Epithelial cell of prostate (primary cell): ENCODE measurements at regions not wholly inside any gene's neighbourhood (a gene's known extent, or its start where the extent isn't known, plus 50 kb on each side); places are given as distances from the start of the nearest gene placed in this dataset.

Source experiments
- DNase-seq: peaks from one replicate; pipeline ENCODE4 v3.0.0-alpha.2; 2011; ENCODE audit warnings: low read depth, low spot score
- H3K27ac ChIP-seq: fragments of 450-650 bp; 2 replicates; pipeline ENCODE4 v1.5.1; 2017; ENCODE audit warnings: mild to moderate bottlenecking

GRCh38 chr22:19574247-19574646 is 50.0 kb upstream of the CLDN5 start:
- no peak overlapping the region for H3K27ac ChIP-seq
- no peak for DNase-seq

DNA sequence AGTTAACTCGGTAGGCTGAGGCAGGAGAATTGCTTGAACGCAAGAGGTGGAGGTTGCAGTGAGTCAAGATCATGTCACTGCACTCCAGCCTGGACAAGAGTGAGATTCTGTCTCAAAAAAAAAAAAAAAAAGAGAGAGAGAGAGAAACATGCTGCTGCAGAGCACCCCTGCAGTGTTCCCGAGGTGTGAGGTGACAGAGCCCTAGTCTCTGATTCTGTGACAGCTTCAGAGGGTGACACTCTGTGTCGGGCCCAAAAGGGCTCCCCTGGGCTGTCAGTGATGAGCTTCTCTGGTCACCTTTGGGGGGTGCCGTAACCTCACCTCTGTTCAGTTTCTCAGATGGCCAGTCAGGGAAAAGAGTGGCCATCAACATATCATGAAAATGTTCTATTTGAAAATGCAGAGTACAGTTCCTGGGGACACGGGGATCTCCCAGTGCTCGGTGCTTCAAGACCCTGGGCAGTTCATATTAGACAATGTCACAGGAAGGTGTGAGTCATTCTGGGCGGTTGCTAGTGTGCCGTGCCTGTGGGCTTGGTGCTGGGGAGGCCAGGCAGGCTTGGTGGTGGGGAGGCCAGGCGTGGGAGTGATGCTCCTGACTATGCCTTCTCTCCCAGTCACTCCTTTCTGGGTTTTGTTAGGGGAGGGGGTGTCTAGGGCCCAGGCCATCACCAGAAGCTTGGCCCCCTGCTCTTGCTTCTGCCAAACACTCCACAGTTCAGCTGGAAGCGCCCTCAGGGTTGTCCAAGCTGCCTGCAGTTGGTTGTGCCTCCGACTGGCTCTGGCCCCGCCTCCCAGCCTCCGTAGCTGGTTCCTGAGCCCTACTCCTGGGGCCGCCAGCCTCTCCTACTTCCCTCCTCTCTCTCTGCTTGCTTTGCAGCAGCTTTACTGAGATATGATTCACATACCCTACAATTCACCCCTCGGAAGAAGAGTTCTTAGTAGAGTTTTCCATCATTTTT is 52.5 kb upstream of the CLDN5 start:
- DNase-seq: no peak
- H3K27ac ChIP-seq: peak overlapping the region; percentile 85

DNA sequence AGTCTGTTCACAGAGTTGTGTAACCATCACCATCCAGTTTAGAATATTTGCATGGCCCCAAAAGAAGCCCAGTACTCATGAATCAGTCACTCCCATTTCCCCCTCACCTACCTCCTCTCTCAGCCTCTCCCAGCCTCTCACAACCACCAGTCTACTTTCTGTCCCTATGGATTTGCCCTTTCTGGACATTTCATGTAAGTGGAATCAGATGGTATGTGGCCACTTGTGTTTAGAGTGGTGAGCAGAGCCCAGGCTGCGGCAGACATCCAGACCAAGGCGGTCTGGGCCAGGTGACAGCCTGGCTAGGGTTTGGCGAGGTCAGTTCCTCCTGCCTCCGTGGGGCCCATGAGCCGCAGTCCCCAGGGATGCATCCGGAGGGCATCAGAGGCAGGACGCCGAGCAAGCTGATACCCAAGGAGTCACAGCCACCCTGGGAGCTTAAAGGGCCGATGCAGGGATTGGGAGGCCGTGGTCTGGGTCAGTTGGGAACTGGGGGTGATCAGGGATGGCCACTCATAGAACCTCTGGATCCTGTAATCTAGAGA is 53.3 kb upstream of the CLDN5 start:
- DNase-seq: no peak
- H3K27ac ChIP-seq: peak overlapping the region; percentile 85

- no peak overlapping the region for H3K27ac ChIP-seq
- DNase-seq: no peak
Observed at GRCh38 chr22:19578180-19579004, 54.2 kb upstream of the CLDN5 start.

- H3K27ac ChIP-seq: no peak overlapping the region
- no peak for DNase-seq
Observed at GRCh38 chr22:19579115-19579811, 55.1 kb upstream of the CLDN5 start.

GRCh38 chr22:19579880-19580279 is 55.7 kb upstream of the CLDN5 start:
- H3K27ac ChIP-seq: no peak overlapping the region
- no peak for DNase-seq

DNA sequence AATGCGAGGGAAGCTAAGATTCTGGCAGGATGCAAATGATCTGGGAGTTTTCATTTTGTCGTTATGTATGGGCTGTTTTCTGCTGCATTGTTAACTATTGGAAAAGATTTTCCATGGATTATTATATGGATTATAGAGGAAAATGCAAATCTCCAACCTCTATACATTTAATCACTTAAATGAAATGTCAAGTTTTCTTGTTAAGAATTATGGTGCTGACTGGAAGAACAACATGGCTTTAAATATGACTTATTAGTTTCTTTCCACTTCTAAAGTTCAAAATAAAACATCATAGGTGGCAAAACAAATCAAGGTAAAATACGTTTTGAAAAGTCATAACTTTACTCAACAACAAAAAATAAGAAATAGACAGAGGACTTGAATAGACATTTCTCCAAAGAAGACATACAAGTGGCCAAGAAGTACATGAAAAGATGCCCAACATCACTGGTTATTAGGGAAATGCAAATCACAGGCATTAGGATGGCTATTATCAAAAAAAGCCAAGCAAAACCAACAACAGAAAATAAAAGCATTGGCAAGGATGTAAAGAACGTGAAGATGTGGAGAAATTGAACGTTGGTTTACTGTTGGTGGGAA is 56.2 kb upstream of the CLDN5 start:
- no peak overlapping the region for H3K27ac ChIP-seq
- no peak for DNase-seq

- no peak overlapping the region for H3K27ac ChIP-seq
Observed at GRCh38 chr22:19582033-19582693, 58.0 kb upstream of the CLDN5 start.

GRCh38 chr22:19586922-19587684 is 62.9 kb upstream of the CLDN5 start:
- DNase-seq: no peak
- H3K27ac ChIP-seq: no peak overlapping the region

More at GRCh38 chr22:19582033-19582693, 58.0 kb upstream of the CLDN5 start:
- DNase-seq: no peak

DNA sequence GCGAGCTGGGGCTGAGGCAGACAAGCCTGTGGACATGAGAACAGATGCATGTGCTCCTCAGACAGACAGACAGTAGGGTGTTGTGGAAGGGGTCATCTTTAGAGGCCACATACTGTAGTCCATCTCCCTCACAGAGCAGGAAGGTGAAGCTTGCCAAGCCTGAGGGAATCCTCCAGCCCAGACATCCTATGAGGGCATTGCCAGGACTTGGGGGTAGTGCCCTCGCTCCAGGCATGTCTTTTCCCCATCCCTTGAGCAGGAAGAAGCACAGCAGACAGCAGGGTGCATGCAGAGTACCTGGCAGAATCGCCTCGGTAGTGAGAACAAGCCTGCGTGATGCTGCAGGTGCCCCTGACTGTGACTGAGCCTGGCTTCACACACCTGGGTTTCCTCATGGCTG is 66.5 kb upstream of the CLDN5 start:
- H3K27ac ChIP-seq: no peak overlapping the region
- no peak for DNase-seq

DNA sequence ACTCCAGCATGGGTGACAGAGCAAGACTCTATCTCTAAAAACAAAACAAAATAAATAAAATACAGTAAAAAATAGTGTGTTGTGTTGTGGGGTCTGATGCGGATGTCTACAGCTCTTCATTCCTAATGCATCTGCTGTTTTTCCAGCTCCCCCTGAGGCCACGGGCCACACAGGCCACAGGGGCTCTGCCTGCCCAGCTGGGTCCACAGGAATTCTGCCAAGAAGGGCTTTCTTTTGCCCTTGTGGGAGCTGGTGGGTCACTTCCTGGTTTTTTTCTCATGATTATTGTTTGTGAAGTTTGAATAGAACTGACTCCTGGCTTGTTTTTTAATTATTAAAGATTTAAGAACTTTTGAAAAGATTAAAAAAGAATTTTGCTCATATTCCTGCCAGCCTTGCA is 67.4 kb upstream of the CLDN5 start:
- no peak for DNase-seq
- no peak overlapping the region for H3K27ac ChIP-seq

GRCh38 chr22:19592464-19592863 is 68.3 kb upstream of the CLDN5 start:
- H3K27ac ChIP-seq: no peak overlapping the region
- no peak for DNase-seq

DNA sequence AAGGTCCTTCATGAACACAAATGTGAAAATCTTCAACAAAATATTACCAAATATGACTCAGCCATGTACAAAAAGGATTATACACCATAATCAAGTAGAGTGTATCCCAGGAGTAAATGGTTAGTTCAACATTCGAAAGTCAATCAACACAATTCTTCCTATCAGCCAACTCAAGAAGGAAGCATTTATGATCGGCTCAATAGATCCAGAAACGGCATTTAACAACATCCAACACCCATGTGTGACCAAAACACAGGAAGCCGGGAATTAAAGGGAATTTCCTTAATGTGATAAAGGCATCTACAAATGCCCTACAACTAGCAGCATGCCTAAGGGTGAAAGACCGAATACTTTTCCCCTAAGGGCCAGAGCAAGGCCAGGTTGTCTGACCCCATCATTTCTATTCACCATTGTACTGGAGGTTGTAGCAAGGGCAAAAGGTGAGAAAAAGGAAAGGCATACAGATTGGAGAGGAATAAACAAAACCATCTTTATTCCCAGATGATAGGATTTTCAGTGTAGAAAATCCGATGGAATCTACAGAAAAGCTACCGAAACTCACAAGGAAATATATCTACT is 69.9 kb upstream of the CLDN5 start:
- no peak overlapping the region for H3K27ac ChIP-seq
- no peak for DNase-seq

GRCh38 chr22:19595532-19595931 is 71.3 kb upstream of the CLDN5 start:
- no peak overlapping the region for H3K27ac ChIP-seq
- no peak for DNase-seq

DNA sequence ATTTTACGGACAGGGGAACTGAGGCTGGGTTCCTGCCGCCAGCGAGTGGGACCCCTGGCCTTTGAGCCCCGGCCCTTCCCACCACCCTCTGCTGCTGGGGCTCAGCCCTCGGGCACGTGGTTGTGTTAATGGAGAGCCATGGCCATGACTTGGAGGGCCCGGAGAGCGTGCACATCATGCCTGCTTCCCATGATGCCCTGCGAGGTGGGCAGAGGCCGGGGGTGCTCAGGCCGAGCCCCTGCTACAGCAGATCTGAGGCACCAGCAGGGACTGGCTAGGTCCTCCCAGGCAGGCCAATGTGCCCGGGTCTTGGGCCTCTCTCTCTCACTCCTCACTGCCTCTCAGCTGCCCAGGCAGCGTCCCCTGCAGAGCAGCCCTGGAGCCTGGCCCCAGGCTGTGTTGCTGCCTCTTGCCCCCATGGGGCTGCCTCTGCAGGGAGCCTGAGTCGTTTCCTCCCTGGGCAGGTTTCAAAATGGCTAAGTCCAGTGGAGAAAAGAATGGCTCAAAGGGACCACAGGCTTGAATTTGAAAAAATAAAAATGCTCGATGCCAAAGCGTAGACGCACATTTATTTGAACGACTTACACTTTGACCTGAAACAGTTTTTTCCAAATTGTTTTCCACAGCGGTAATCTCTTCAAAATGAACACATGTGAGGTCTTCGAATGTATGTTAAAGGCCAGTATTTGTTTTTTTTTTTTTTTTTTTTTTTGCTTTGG is 72.6 kb upstream of the CLDN5 start:
- DNase-seq: no peak
- H3K27ac ChIP-seq: no peak overlapping the region

DNA sequence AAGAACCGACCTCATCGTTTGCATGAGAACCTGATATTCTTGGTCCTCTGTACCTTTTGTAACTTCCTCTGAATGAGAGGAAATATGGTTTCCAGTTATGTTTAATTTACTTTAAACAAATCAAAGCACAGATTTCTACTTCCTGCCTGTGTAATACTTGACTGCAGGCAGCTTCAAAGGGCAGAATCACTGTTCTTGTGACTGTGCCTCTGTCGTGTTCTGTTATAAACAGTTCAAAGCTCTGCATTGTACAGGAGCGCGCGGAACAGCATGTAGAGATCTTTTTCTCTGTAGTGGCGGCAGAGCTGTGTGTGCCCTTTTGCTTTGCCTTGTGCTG is 73.2 kb upstream of the CLDN5 start:
- H3K27ac ChIP-seq: no peak overlapping the region
- no peak for DNase-seq

DNA sequence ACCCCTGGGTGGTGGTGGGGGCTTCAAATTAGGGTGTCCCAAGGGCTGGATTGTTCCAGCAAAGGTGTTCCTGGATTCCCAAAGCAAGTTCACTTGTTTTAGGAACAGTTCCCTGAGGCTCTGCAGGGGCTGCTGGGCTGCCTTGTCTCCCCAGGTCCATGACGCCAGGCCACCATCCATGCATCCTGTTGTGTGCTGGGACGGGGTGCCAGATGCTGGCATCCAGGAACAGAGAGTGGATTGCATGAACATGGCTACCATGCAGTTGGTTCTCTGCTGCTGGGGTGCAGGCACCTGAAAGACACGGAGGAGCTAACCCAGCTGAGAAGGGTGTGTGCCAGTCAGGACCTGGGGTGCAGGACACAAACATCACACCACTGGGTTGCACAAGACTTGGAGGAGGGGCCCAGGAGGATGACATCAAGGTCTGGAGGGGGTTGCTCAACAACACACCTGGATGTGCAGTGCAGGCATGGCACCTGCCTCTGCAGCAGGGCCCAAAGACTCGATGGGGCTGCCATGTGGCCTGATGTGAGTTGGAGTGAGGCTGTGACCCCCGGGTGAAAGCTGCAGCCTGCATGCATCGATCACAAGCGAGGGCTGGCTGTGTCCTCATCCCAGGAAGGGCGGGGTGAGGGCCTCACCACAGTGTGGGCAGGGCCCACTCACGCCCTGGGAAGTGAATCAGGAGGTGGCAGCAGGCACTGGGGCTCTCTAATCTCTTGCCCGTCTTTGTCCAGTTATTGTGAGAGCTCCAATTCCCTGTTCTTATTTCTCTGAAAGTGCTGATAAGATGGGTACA is 74.0 kb upstream of the CLDN5 start:
- DNase-seq: peak; percentile 14
- peak overlapping the region; percentile 51 for H3K27ac ChIP-seq
